Immature natural killer cell (primary cell): ENCODE measurements at regions not wholly inside any gene's neighbourhood (a gene's known extent, or its start where the extent isn't known, plus 50 kb on each side); places are given as distances from the start of the nearest gene placed in this dataset.
"Not testable (repeated sequence)": the region's sequence is repeated elsewhere in the genome, so short reads cannot be mapped to it uniquely, and the experiment has no call there.

Experiments
- DNase-seq, 3 donors: peaks; one replicate each; pipeline ENCODE4 v3.0.0; 2022; ENCODE audit warnings: mixed read lengths in 1 of 3
- H3K27ac Mint-ChIP-seq, 6 donors: one replicate each; pipeline ENCODE4 v1.8.0; 2020; ENCODE audit warnings: mixed read lengths in 6 of 6, mild to moderate bottlenecking in 5 of 6, inconsistent platforms in 4 of 6, moderate library complexity in 3 of 6
- H3K27me3 Mint-ChIP-seq, 3 donors: one replicate each; pipeline ENCODE4 v1.8.0; 2020 to 2021; ENCODE audit warnings: low read depth in 3 of 3, mild to moderate bottlenecking in 3 of 3, mixed read lengths in 3 of 3, moderate library complexity in 3 of 3, inconsistent platforms in 1 of 3
- H3K36me3 Mint-ChIP-seq, 3 donors: one replicate each; pipeline ENCODE4 v1.8.0; 2020; ENCODE audit warnings: mixed read lengths in 3 of 3, inconsistent platforms in 2 of 3, mild to moderate bottlenecking in 2 of 3
- H3K4me1 Mint-ChIP-seq, 2 donors: one replicate each; pipeline ENCODE4 v1.8.0; 2020; ENCODE audit warnings: inconsistent platforms in 2 of 2, mild to moderate bottlenecking in 2 of 2, mixed read lengths in 2 of 2, moderate library complexity in 1 of 2
- H3K4me3 Mint-ChIP-seq, 5 donors: one replicate each; pipeline ENCODE4 v1.8.0; 2020; ENCODE audit warnings: mild to moderate bottlenecking in 5 of 5, mixed read lengths in 5 of 5, inconsistent platforms in 3 of 5, moderate library complexity in 3 of 5
- H3K9me3 Mint-ChIP-seq, 6 donors: one replicate each; pipeline ENCODE4 v1.8.0; 2020; ENCODE audit warnings: mild to moderate bottlenecking in 6 of 6, mixed read lengths in 6 of 6, inconsistent platforms in 4 of 6, moderate library complexity in 3 of 6

GRCh38 chr1:144322598-144322997 lies 50.8 kb downstream of the PPIAL4E start:
- not testable (repeated sequence) for H3K4me3 Mint-ChIP-seq, H3K9me3 Mint-ChIP-seq, H3K36me3 Mint-ChIP-seq, H3K27me3 Mint-ChIP-seq, H3K4me1 Mint-ChIP-seq, H3K27ac Mint-ChIP-seq
- DNase-seq = peak; percentile 0 to 13 (median 0)
